ENCODE measurements at regions not wholly inside any gene's neighbourhood (a gene's known extent, or its start where the extent isn't known, plus 50 kb on each side); places are given as distances from the start of the nearest gene placed in this dataset.

GRCh38 chr20:57900226-57900905 is 190.6 kb upstream of the PMEPA1 start:
- intact Hi-C loops (cut with DNase I), result no loop called here
- Histone ChIP-seq H3K27me3 (peaks cover 0 to 15% (median 0%) of the 10 kb centered on the region in 7 donors), H3K9me3 (no peaks in the 10 kb centered on the region), H3K4me3 (no peak overlapping the region), H3K36me3 (no peaks in the 10 kb centered on the region), H3K27ac (no peak overlapping the region), H3K4me1 (peaks cover 0 to 11% (median 0%) of the 10 kb centered on the region in 9 donors)
- 61 to 68% methylated on average over 9 of the region's 9 CpGs for WGBS, 2 donors
- ATAC-seq (no peak), DNase-seq (no peak)
- no peak for TF ChIP-seq CTCF (IDR thresholded peaks at IDR 0.05)

- H3K4me1 ChIP-seq, result peaks cover 0 to 11% (median 0%) of the 10 kb centered on the region in 9 donors
- no peak for TF ChIP-seq CTCF (IDR thresholded peaks at IDR 0.05)
- no peak overlapping the region for H3K27ac ChIP-seq
- intact Hi-C loops (cut with DNase I), result no loop called here
- H3K9me3 ChIP-seq, result no peaks in the 10 kb centered on the region
- H3K36me3 ChIP-seq, result no peaks in the 10 kb centered on the region
- DNase-seq, result no peak
- WGBS, 2 donors, result 81 to 85% methylated on average over 7 of the region's 7 CpGs
- no peak overlapping the region for H3K4me3 ChIP-seq
- ATAC-seq, result no peak
- H3K27me3 ChIP-seq, result peaks cover 0 to 7% (median 0%) of the 10 kb centered on the region in 7 donors
Observed at GRCh38 chr20:57899554-57899953, 189.7 kb upstream of the PMEPA1 start.

GRCh38 chr20:57898332-57898731 is 188.5 kb upstream of the PMEPA1 start:
- intact Hi-C loops (cut with DNase I), result no loop called here
- no peak overlapping the region for H3K27ac ChIP-seq
- no peak overlapping the region for H3K4me3 ChIP-seq
- DNase-seq (no peak), ATAC-seq (no peak)
- TF ChIP-seq CTCF (IDR thresholded peaks at IDR 0.05), result no peak
- H3K36me3 ChIP-seq, result no peaks in the 10 kb centered on the region
- peaks cover 0 to 6% (median 0%) of the 10 kb centered on the region in 7 donors for H3K27me3 ChIP-seq
- no peaks in the 10 kb centered on the region for H3K9me3 ChIP-seq
- 88 to 96% methylated on average over 4 of the region's 4 CpGs for WGBS, 2 donors
- H3K4me1 ChIP-seq, result peaks cover 0 to 11% (median 0%) of the 10 kb centered on the region in 9 donors

GRCh38 chr20:57897891-57898290 is 188.1 kb upstream of the PMEPA1 start:
- Histone ChIP-seq H3K36me3 (no peaks in the 10 kb centered on the region), H3K9me3 (no peaks in the 10 kb centered on the region), H3K4me1 (peaks cover 0 to 11% (median 0%) of the 10 kb centered on the region in 9 donors), H3K4me3 (no peak overlapping the region), H3K27ac (no peak overlapping the region), H3K27me3 (peaks cover 0 to 6% (median 0%) of the 10 kb centered on the region in 7 donors)
- DNase-seq, result no peak
- ATAC-seq, result no peak
- intact Hi-C loops (cut with DNase I), result no loop called here
- no peak for TF ChIP-seq CTCF (IDR thresholded peaks at IDR 0.05)
- 83 to 85% methylated on average over 4 of the region's 4 CpGs for WGBS, 2 donors

Measured in heart right ventricle (tissue), 16 donors.